Breast epithelium (tissue), 3 donors: ENCODE measurements at regions not wholly inside any gene's neighbourhood (a gene's known extent, or its start where the extent isn't known, plus 50 kb on each side); places are given as distances from the start of the nearest gene placed in this dataset.

Experiments used
- POLR2AphosphoS5 ChIP-seq, 3 donors: sonication (generic); formaldehyde crosslinking; IDR thresholded peaks; one replicate each; pipeline ENCODE4 v1.6.1; 2017; ENCODE audit warnings: antibody characterized with exemption in 3 of 3
- TF ChIP-seq, protein P1 (sequence below), 3 donors: fragments of 450-650 bp; IDR thresholded peaks; one replicate each; pipeline ENCODE4 v1.5.1; 2016 to 2017; ENCODE audit warnings: antibody characterized with exemption in 3 of 3, mild to moderate bottlenecking in 3 of 3, moderate library complexity in 3 of 3

DNA sequence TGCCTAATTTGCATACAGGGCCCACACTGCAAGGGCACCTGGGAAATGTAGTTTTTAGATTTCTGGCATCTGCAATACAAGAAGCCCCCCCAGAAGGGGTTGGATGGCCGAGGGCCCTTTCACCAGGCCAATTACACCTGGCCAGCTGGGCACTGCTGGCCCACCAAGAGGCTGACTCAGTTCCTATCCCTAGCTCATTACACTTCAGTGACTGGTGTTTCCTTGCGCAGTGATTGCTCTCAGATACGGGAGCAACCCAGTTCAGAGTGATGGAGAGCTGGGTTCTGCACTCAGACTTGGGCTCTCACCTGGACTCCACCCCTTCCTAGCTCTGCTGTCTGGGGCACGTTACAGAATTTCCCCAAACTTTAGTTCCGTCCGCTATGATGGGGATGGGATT lies 81.1 kb upstream of the SHANK2 start:
- TF ChIP-seq POLR2AphosphoS5 (IDR thresholded peaks at IDR 0.05) = no peak
- TF ChIP-seq, protein P1, sequence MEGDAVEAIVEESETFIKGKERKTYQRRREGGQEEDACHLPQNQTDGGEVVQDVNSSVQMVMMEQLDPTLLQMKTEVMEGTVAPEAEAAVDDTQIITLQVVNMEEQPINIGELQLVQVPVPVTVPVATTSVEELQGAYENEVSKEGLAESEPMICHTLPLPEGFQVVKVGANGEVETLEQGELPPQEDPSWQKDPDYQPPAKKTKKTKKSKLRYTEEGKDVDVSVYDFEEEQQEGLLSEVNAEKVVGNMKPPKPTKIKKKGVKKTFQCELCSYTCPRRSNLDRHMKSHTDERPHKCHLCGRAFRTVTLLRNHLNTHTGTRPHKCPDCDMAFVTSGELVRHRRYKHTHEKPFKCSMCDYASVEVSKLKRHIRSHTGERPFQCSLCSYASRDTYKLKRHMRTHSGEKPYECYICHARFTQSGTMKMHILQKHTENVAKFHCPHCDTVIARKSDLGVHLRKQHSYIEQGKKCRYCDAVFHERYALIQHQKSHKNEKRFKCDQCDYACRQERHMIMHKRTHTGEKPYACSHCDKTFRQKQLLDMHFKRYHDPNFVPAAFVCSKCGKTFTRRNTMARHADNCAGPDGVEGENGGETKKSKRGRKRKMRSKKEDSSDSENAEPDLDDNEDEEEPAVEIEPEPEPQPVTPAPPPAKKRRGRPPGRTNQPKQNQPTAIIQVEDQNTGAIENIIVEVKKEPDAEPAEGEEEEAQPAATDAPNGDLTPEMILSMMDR (IDR thresholded peaks at IDR 0.05) = no peak
